Femur (tissue), 1 donor: ENCODE measurements at regions not wholly inside any gene's neighbourhood (a gene's known extent, or its start where the extent isn't known, plus 50 kb on each side); places are given as distances from the start of the nearest gene placed in this dataset.

ENCODE experiments used
- DNase-seq: peaks from one replicate; pipeline ENCODE4 v3.0.0-alpha.2; 2017

- DNase-seq, result no peak
Measured at GRCh38 chr6:26149240-26149639, 62.0 kb downstream of the HFE start.

GRCh38 chr6:26152226-26153101, 65.2 kb downstream of the HFE start:
- no peak for DNase-seq

GRCh38 chr6:26155061-26155930, 68.1 kb downstream of the HFE start:
- peak; percentile 59 for DNase-seq

GRCh38 chr6:26156105-26156849, 69.0 kb downstream of the HFE start:
- DNase-seq, result peak; percentile 96

- DNase-seq, result peak; percentile 87
Measured at GRCh38 chr6:26156850-26157250, 69.6 kb downstream of the HFE start.

GRCh38 chr6:26157251-26158075, 70.2 kb downstream of the HFE start:
- DNase-seq, result peak; percentile 94

- no peak for DNase-seq
Measured at GRCh38 chr6:26158076-26158580, 70.9 kb downstream of the HFE start.

GRCh38 chr6:26158581-26159356, 71.5 kb downstream of the HFE start:
- DNase-seq, result peak; percentile 81

- peak; percentile 46 for DNase-seq
Measured at GRCh38 chr6:26159357-26160273, 72.4 kb downstream of the HFE start.

GRCh38 chr6:26161322-26161721, 74.1 kb downstream of the HFE start:
- no peak for DNase-seq

- no peak for DNase-seq
Measured at GRCh38 chr6:26162399-26162798, 75.2 kb downstream of the HFE start.

- no peak for DNase-seq
Measured at GRCh38 chr6:26163427-26164119, 76.3 kb downstream of the HFE start.

- no peak for DNase-seq
Measured at GRCh38 chr6:26164120-26164505, 76.9 kb downstream of the HFE start.

- DNase-seq, result no peak
Measured at GRCh38 chr6:26165261-26165790, 78.1 kb downstream of the HFE start.

GRCh38 chr6:26170181-26170580, 83.0 kb downstream of the HFE start:
- no peak for DNase-seq

- DNase-seq, result no peak
Measured at GRCh38 chr6:26170951-26171841, 84.0 kb downstream of the HFE start.

- DNase-seq, result peak; percentile 53
Measured at GRCh38 chr6:26172608-26172968, 85.4 kb downstream of the HFE start.

- no peak for DNase-seq
Measured at GRCh38 chr6:26173836-26174145, 86.6 kb downstream of the HFE start.
